HepG2 (cell line): ENCODE measurements at regions not wholly inside any gene's neighbourhood (a gene's known extent, or its start where the extent isn't known, plus 50 kb on each side); places are given as distances from the start of the nearest gene placed in this dataset.

Experiments
- ATAC-seq: fragments of 200-7000 bp; cut with Tn5 transposase; 3 replicates; pipeline ENCODE4 v1.9.1; 2020; ENCODE audit warnings: mild to moderate bottlenecking, moderate library complexity
- BruUV-seq: library from RNA; stranded (reverse); fragments of 400-500 nt; replicated peaks from 2 replicates; lab custom pipeline; 2021; lab: Mats Ljungman, UMichigan
- CTCF ChIA-PET: fragments of 300-600 bp; formaldehyde crosslinking; extraction: SDS; loops from one replicate; lab custom pipeline; 2021; ENCODE audit warnings: low total read pairs, inconsistent platforms, low intra/inter-chr PET ratio; lab: Yijun Ruan, JAX
- POLR2A ChIA-PET: fragments of 350-600 bp; sonication (Branson Sonifier 250); formaldehyde crosslinking; loops from one replicate; lab custom pipeline; 2020; ENCODE audit warnings: antibody characterized with exemption, inconsistent platforms; lab: Yijun Ruan, JAX
- DNase-seq: peaks from one replicate; pipeline ENCODE4 v3.0.0-alpha.2; 2015; ENCODE audit warnings: low spot score
- FAIRE-seq: peaks from 3 replicates; lab custom pipeline; 2011; peaks lifted over from hg19 to GRCh38; lab: Jason Lieb, UNC
- H2AFZ ChIP-seq: one replicate; pipeline ENCODE4 v1.6.1; 2011; ENCODE audit warnings: low read length, inconsistent platforms
- H3K27ac ChIP-seq: fragments of 300-600 bp; 3 replicates; pipeline ENCODE4 v1.8.0; 2011; ENCODE audit warnings: mixed run types, mild to moderate bottlenecking, mixed read lengths, low read length, inconsistent platforms; ENCODE audit not compliant: insufficient read depth; ENCODE audit errors: extremely low read length
- H3K27me3 ChIP-seq, 2 experiments: fragments of 200-600 bp in 1 of 2; 2 replicates in 1 of 2; 3 replicates in 1 of 2; pipeline versions ENCODE4 v1.6.0 to v1.8.0; 2011; ENCODE audit warnings: low read length in 2 of 2, mild to moderate bottlenecking in 2 of 2, moderate library complexity in 2 of 2, inconsistent platforms in 1 of 2; ENCODE audit not compliant: insufficient read depth in 2 of 2, control insufficient read depth in 1 of 2
- H3K36me3 ChIP-seq, 2 experiments: fragments of 200-600 bp in 1 of 2; replicated peaks in 1 of 2; 2 replicates in 1 of 2; 3 replicates in 1 of 2; pipeline versions ENCODE4 v1.5.1 to v1.8.0; 2011; ENCODE audit warnings: low read length in 2 of 2, inconsistent platforms in 1 of 2; ENCODE audit not compliant: insufficient read depth in 2 of 2, control insufficient read depth in 1 of 2
- H3K4me1 ChIP-seq: 2 replicates; pipeline ENCODE4 v1.5.1; 2012; ENCODE audit warnings: low read length, inconsistent platforms; ENCODE audit not compliant: insufficient read depth
- H3K4me2 ChIP-seq: 2 replicates; pipeline ENCODE4 v1.6.0; 2011; ENCODE audit warnings: low read depth, low read length, inconsistent platforms
- H3K4me3 ChIP-seq, 3 experiments: fragments of 200-600 bp in 1 of 3; sonication (generic), shearing (Covaris generic) in 1 of 3; replicated peaks in 1 of 3; 2 replicates each; pipeline ENCODE4 v1.5.1; 2011 to 2016; ENCODE audit warnings: low read length in 3 of 3, inconsistent platforms in 2 of 3, low read depth in 2 of 3, mild to moderate bottlenecking in 2 of 3, control low read depth in 1 of 3, mixed read lengths in 1 of 3; ENCODE audit not compliant: insufficient read depth in 1 of 3
- H3K79me2 ChIP-seq: one replicate; pipeline ENCODE4 v1.6.1; 2011; ENCODE audit warnings: low read length, inconsistent platforms; ENCODE audit not compliant: insufficient read depth
- H3K9ac ChIP-seq: 2 replicates; pipeline ENCODE4 v1.6.0; 2011; ENCODE audit warnings: mild to moderate bottlenecking, low read depth, low read length, inconsistent platforms; ENCODE audit not compliant: insufficient read depth
- H3K9me3 ChIP-seq: 2 replicates; pipeline ENCODE4 v1.5.1; 2012; ENCODE audit warnings: mild to moderate bottlenecking, low read length
- H4K20me1 ChIP-seq: 2 replicates; pipeline ENCODE4 v1.6.0; 2011; ENCODE audit warnings: inconsistent platforms, mild to moderate bottlenecking, low read length, moderate library complexity; ENCODE audit not compliant: insufficient read depth
- ATF7 ChIP-seq, 2 experiments: fragments of 450-650 bp in 1 of 2; sonication (generic) in 1 of 2; formaldehyde crosslinking in 1 of 2; IDR thresholded peaks; 2 replicates each; pipeline versions ENCODE4 v1.4.0 to v1.6.1; 2016 to 2020; ENCODE audit warnings: antibody characterized with exemption in 1 of 2, mild to moderate bottlenecking in 1 of 2, missing genetic modification reagents in 1 of 2
- BORCS8-MEF2B ChIP-seq: sonication (generic); formaldehyde crosslinking; IDR thresholded peaks from 2 replicates; pipeline ENCODE4 v1.8.0; 2022; ENCODE audit warnings: mild to moderate bottlenecking, missing genetic modification reagents
- CREB1 ChIP-seq, 2 experiments: fragments of 450-650 bp in 1 of 2; IDR thresholded peaks; 2 replicates each; pipeline ENCODE4 v1.6.1; 2016 to 2017; ENCODE audit warnings: control low read depth in 1 of 2, mild to moderate bottlenecking in 1 of 2, missing compliant biosample characterization in 1 of 2, missing genetic modification characterization in 1 of 2
- GABPB1 ChIP-seq: IDR thresholded peaks from 2 replicates; pipeline ENCODE4 v1.6.1; 2016; ENCODE audit warnings: mild to moderate bottlenecking, missing genetic modification reagents, moderate library complexity, missing compliant biosample characterization
- NR2F2 ChIP-seq: IDR thresholded peaks from 2 replicates; pipeline ENCODE4 v1.6.1; 2012; ENCODE audit warnings: low read depth, inconsistent platforms, borderline replicate concordance
- RFXANK ChIP-seq: IDR thresholded peaks from 2 replicates; pipeline ENCODE4 v1.6.1; 2016
- ZBTB38 ChIP-seq: sonication (generic); formaldehyde crosslinking; IDR thresholded peaks from 2 replicates; pipeline ENCODE4 v1.5.1; 2020; ENCODE audit warnings: mild to moderate bottlenecking, missing genetic modification reagents
- ZNF20 ChIP-seq: sonication (generic); formaldehyde crosslinking; IDR thresholded peaks from 2 replicates; pipeline ENCODE4 v1.4.0; 2020; ENCODE audit warnings: mild to moderate bottlenecking, moderate library complexity, missing genetic modification reagents
- ZNF570 ChIP-seq: sonication (generic); formaldehyde crosslinking; IDR thresholded peaks from 2 replicates; pipeline ENCODE4 v1.4.0; 2020; ENCODE audit warnings: mild to moderate bottlenecking, missing genetic modification reagents, borderline replicate concordance
- WGBS: methylation state at CpG from one replicate; pipeline ENCODE4 v1.1.6; 2017; ENCODE audit warnings: low lambda C conversion rate; 5-methylcytosine and 5-hydroxymethylcytosine counted together
- in situ Hi-C: cut with HindIII; loops from 2 replicates; pipeline ENCODE4 v1.10.0; 2017; ENCODE audit warnings: low pct_unique_long_range_greater_than_20kb; ENCODE audit not compliant: extremely low pct_ligation_motif_present
- intact Hi-C: fragments of 100-400 bp; cut with micrococcal nuclease; formaldehyde crosslinking; loops from one replicate; pipeline ENCODE4 v1.10.0; 2022; ENCODE audit not compliant: unreplicated experiment
- TF ChIP-seq, protein P1 (sequence below): sonication (generic); formaldehyde crosslinking; IDR thresholded peaks from 2 replicates; pipeline ENCODE4 v1.9.0; 2021; ENCODE audit warnings: missing genetic modification reagents, mild to moderate bottlenecking, borderline replicate concordance
- TF ChIP-seq, protein P2 (sequence below): sonication (generic); formaldehyde crosslinking; IDR thresholded peaks from 2 replicates; pipeline ENCODE4 v1.8.0; 2022; ENCODE audit warnings: missing genetic modification reagents, mild to moderate bottlenecking, inconsistent platforms, borderline replicate concordance

DNA sequence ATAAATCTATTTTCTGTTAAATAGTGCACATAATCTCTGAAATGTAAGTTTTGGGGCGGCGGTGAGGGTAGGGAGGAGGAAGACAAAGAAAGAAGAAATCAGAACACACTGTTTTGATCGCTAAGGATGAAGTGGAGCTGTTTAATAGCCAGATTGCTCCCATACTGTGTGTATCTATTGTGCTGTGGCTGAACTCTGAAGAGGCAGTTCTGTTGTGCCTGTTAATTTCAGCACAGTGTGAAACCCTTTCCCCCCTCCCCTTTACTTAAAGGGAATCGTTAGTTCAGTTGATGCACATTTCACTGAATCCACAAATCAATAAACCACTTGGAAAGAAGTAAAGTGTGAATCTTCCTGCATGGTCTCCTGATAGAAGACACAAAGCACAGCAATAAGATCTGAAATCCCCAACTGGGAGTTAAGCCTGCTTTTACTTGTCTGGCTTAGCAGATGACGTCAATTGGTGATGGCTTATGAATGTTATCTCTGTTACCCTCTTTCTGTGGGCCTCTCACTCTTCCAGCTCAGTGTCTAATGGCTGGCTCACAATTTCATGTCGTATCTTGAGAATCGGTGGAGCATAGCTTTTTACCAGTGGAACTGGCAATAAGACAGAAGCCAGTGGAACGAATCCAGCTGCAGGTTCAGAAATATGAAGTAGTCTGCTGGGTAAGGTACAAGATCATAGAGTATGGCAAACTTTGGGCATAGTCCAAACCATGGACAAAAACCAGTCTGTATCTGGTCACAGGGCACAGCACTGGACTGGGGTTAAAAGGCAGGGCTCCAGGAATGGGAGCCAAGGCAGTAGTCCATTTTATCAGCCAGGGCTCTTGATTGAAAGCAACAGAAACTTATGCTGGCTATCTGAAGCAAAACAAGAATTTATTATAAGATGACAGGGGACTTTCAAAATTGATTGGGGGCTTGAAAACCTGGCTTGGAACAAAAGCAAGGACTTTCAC is 413.5 kb upstream of the SEL1L start:
- intact Hi-C loops, result no loop called here
- no peak overlapping the region for H3K27ac ChIP-seq
- WGBS, result 25% methylated on average over 8 of the region's 8 CpGs
- no peaks in the 10 kb centered on the region for H3K36me3 ChIP-seq
- H3K79me2 ChIP-seq, result no peaks in the 10 kb centered on the region
- H3K9me3 ChIP-seq, result peaks cover 73% of the 10 kb centered on the region
- ChIA-PET CTCF (no interaction called here), POLR2A (no interaction called here)
- in situ Hi-C loops, result no loop called here
- no peak for ATAC-seq
- no peaks in the 10 kb centered on the region for H3K4me1 ChIP-seq
- DNase-seq, result no peak
- H3K4me3 ChIP-seq, result no peak overlapping the region
- H3K27me3 ChIP-seq, result no peaks in the 10 kb centered on the region
- no peaks in the 10 kb centered on the region for H4K20me1 ChIP-seq
- H3K9ac ChIP-seq, result no peak overlapping the region
- BruUV-seq, result no TSS peak
- no peak overlapping the region for H3K4me2 ChIP-seq
- no peak for FAIRE-seq
- TF ChIP-seq ATF7 (IDR thresholded peaks at IDR 0.05), result peak; percentile 50; the same call in 1 of the 2 replicates
- TF ChIP-seq ATF7 (CRISPR knock-in tag; IDR thresholded peaks at IDR 0.05), result no peak
- TF ChIP-seq CREB1 (IDR thresholded peaks at IDR 0.05), result peak; percentile 42; the same call in 1 of the 2 replicates
- TF ChIP-seq CREB1 (CRISPR knock-in tag; IDR thresholded peaks at IDR 0.05), result no peak
- TF ChIP-seq, protein P1, sequence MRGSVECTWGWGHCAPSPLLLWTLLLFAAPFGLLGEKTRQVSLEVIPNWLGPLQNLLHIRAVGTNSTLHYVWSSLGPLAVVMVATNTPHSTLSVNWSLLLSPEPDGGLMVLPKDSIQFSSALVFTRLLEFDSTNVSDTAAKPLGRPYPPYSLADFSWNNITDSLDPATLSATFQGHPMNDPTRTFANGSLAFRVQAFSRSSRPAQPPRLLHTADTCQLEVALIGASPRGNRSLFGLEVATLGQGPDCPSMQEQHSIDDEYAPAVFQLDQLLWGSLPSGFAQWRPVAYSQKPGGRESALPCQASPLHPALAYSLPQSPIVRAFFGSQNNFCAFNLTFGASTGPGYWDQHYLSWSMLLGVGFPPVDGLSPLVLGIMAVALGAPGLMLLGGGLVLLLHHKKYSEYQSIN, result no peak
- TF ChIP-seq NR2F2, result no peak
- no peak for TF ChIP-seq BORCS8-MEF2B
- no peak for TF ChIP-seq RFXANK (CRISPR knock-in tag)
- TF ChIP-seq ZNF570 (CRISPR knock-in tag), result no peak
- TF ChIP-seq GABPB1 (CRISPR knock-in tag), result no peak
- TF ChIP-seq ZBTB38 (CRISPR knock-in tag), result no peak
- TF ChIP-seq, protein P2, sequence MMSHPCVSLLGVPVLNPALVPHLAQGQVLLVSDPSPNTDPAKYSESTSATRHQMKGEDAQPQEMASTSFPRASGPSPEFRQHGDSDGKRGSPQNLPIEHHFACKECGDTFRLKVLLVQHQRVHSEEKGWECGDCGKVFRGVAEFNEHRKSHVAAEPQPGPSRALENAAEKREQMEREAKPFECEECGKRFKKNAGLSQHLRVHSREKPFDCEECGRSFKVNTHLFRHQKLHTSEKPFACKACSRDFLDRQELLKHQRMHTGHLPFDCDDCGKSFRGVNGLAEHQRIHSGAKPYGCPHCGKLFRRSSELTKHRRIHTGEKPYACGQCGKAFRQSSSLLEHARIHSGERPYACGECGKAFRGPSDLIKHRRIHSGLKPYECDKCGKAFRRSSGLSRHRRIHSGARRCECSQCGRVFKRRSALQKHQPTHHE (CRISPR knock-in tag), result no peak
- TF ChIP-seq ZNF20 (CRISPR knock-in tag), result no peak
- no peak overlapping the region for H2AFZ ChIP-seq
